Activated CD4-positive, alpha-beta T cell treated with anti-CD3 and anti-CD28 coated beads for 4 hours (primary cell): ENCODE measurements at regions not wholly inside any gene's neighbourhood (a gene's known extent, or its start where the extent isn't known, plus 50 kb on each side); places are given as distances from the start of the nearest gene placed in this dataset.
"Not testable (repeated sequence)": the region's sequence is repeated elsewhere in the genome, so short reads cannot be mapped to it uniquely, and the experiment has no call there.

Experiments
- DNase-seq, 2 donors: peaks; one replicate each; pipeline ENCODE4 v3.0.0-alpha.2; 2020

GRCh38 chr11:115990004-115990447 lies 485.8 kb upstream of the CADM1 start:
- DNase-seq, result no peak

GRCh38 chr11:115985896-115986295 lies 481.7 kb upstream of the CADM1 start:
- no peak for DNase-seq

DNA sequence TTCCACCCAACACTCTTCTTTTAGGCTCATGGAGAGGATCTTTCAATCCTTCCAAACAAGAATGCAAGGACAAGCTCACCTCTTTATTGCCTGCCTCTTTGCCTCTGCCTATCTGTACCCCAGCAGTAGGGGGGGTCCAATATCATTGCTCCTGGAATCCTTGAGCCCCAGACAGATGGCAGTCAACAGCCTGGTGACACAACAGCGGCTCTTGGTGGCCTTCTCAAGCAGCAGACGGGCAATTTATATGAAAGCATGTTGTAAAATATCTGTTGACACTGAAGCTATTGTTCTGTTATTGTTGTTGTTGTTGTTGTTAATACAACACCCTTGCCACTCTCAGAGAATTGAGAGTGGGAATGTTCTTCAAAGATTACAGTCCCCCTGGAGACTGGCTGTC lies 480.0 kb upstream of the CADM1 start:
- DNase-seq, result no peak

- DNase-seq, result no peak
Measured at GRCh38 chr11:115982666-115983065, 478.5 kb upstream of the CADM1 start.

DNA sequence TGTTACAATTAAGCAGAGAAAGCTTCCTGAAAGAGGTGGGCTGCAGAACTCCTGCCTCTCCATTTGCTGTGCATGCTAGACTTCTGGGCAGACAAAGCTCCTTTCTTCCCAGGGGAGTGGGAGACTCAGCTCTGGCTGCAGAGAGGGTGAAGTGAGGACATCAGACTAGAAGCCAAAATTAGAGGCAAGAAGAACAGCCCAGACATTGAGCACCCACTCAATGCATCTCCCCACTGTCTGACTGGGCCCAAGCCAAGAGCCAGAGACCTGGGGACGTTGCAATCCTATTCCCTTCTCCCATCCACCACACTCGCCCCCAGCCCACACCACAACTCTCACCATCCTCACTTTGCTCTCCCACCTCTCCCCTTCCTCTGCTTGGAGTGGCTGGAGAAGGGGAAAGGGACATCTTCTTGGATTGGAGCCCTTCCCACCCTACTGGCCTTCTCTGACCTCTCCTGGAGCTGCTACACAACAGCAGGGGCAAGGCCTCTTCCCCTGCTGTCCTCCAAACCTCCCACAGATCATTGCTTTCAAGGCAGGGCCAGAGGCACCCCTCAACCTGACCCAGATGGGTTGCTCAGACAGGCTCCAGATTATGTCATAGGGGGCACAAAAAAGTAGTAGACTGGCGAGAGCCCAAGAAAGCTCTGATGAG lies 477.7 kb upstream of the CADM1 start:
- DNase-seq, result no peak

DNA sequence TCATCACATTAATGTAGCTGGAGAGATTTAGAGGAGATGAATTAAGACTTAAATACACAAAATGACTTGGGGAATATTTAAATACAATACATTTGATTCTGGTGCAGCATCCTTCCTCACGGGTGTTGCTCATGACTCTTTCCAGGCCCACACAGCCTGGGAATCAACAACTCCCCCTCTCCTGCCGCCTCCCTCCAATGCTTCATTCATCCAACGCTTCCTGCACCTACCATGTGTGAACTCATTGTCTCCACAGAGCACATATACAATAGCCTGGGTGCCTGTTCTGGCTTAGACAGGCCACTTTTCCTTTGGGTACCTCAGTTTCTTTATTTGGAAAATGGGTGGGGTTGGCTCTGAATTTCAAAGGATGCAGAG lies 476.9 kb upstream of the CADM1 start:
- no peak for DNase-seq

DNA sequence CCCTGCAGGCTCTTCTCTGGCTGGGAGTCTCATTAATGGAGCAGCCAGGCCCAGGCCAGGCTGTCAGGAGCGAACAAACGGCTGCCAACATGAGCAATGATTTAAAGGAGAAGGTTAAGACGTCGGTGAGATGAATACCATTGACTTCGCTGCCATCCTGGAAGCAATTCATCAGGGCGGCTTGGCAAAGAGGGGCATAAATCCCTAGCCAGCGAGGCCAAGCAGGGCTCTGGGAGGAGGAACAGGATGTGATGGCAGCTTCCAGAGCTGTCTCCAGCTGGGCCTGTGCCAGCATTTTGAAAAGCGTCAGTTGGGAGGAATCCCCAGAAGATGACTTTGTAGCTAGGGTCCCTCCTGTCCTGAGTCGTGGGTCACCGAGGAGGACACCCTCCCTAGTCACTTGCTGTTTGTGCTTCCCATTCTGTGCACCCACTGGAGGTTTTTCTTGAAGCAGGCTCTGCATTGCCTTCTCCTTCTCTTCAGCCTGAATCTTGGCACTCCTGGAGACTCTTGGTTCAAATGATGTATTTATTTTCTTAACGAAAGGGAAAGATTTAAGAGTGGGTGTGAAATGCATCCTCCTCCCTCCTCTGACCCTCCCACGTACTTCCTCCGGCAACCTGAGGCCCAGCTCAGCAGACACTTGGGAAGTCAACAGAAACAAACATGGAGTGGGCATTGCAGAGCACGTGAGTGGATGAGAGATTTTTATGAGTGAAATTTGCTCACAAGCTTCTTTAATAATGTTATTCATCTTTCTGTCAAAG lies 476.3 kb upstream of the CADM1 start:
- DNase-seq, result no peak

DNA sequence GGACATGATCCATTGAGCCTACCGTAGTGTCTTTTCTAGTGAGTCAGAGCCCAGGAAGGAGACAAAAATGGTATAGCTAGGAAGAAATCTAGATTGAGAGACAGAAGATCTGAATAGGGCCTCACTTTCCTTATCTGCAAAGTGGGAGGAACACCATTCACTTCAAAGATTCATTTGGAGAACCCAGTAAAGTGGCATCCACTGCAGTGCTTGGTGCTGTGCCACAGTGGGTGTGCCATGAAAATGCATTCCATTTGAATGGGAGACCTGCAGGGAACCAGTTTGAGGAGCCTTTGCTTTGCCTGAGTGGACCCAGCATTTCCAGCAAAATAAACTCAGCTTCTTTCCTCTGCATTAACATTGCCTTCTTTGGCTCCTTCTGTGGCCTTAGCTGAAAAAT lies 470.5 kb upstream of the CADM1 start:
- DNase-seq, result no peak

DNA sequence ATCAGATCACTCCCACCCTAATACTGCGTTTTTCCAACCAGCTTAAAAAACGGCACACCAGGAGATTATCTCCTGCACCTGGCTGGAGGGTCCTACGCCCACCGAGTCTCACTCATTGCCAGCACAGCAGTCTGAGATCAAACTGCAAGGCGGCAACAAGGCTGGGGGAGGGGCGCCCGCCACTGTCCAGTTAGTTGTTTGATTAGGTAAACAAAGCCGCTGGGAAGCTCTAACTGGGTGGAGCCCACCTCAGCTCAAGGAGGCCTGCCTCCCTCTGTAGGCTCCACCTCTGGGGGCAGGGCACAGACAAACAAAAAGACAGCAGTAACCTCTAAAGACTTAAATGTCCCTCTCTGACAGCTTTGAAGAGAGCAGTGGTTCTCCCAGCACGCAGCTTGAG lies 463.0 kb upstream of the CADM1 start:
- DNase-seq, result not testable (repeated sequence)

DNA sequence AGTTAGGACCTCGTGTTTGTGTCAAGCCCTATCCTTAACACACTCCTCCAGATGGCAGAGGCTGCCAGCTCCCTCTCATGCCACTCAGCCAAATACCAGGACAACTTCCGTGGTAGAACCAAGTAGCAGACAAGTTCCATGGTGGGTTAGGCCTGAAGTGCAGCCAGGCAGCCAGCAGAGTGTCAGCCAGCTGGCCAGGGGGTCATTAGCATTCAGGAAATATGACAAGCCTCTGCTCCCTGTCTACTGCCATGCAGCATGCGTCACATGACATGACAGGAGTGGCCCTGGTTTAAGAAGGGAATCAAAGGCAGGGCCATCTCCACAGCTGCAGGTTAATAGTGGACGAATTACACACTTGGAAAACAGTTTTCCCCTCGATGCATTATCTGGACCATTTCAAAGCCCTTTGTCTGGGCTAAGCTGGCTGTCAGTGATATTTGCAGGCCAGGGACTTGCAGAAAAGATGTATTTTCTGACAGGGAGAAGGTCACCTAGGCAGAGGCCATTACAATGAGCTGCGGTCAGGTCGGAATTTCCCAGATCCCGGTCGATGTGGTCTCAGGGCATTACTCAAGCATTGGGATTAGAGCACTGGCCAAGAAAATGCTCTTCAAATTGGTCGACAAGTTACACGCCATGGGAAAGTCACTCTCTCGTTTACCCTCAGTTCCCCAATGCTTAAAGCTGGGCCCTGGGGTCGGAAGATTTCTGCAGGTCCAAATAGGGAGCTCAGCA lies 461.7 kb upstream of the CADM1 start:
- no peak for DNase-seq

GRCh38 chr11:115964091-115964490 lies 459.9 kb upstream of the CADM1 start:
- DNase-seq, result no peak

GRCh38 chr11:115963156-115963555 lies 458.9 kb upstream of the CADM1 start:
- no peak for DNase-seq

- no peak for DNase-seq
Measured at GRCh38 chr11:115961159-115962003, 457.2 kb upstream of the CADM1 start.

DNA sequence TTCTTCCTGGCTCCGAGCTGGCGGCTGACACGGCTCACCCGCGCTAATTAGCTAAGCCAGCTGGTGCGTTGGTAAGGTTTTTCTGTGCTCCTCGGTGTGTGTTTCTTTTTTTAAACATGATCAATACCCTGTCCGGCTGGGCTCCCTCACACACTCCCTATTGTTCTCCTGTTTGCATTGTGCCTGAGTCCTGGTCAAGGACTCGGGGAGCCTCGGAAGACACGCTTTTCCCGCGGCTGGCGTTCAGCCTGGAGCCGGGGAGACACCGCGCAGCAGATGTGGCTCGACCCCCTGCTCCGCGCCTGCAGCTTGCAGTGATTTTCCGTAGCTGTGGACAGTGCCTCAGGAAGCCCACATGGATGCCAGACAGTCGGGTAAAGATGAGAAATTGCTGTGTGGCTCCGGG lies 454.9 kb upstream of the CADM1 start:
- DNase-seq, result no peak

DNA sequence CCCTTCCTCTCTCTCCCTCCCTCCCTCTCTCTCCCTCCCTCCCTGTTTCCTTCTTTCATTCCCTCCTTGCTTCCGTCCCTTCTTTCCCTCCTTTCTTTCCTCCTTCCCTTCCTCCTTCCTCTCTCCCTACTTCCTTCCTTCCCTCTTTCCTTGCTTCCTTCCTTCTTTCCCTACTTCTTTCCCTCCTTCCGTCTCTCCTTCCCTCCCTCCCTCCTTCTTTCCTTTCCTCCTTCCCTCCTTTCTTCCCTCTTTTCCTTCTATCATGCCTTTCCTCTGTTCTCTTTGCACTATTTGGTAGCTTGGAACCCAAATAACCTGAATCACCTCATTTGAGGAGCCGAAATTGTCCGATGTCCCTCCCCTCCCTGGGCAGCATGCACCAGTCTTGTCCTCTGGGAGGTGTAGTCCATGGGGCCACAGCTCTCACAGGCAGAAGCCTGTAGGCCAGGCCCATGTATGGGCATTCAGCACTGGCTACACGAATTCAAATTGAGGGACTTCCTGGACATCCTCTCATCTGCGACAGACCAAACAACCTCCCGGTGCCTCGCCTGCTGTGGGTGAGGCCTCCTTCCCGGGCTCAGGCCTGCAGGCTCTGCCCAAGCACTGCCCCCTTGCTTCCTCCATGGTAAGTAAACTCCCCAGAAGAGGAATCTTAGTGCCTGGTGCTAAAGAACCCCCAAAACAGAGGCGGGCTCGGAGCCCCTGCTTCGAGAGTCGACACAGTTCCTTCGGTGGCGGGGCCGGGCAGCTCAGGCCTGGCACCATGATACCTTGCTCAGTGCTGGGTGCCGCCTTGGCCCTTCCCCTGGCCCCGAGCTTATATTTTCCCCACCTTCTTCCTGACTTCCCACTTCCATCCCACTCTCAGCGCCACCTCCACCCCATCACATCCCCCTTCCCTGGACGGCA lies 454.1 kb upstream of the CADM1 start:
- DNase-seq, result no peak

- no peak for DNase-seq
Measured at GRCh38 chr11:115955803-115956202, 451.6 kb upstream of the CADM1 start.

- DNase-seq, result no peak
Measured at GRCh38 chr11:115950660-115951059, 446.4 kb upstream of the CADM1 start.

DNA sequence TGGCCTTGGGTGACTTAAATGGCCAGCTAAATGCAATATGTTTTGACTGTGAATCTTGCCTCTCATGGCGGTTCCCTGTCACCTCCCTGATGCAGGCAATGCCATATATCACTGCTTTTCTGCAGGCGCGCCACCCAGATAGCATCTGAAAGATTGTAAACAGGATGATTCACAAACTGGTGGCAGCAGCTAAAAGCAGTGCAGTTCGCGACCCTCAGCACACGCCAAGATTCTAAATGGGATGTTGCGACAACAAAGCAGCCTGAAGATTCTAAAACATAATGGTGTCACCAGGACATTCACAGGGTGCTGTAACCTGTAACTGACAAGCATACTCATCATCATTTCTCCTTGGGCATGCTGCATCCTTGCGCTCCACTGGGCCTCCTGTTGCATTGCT lies 440.4 kb upstream of the CADM1 start:
- DNase-seq, result no peak

DNA sequence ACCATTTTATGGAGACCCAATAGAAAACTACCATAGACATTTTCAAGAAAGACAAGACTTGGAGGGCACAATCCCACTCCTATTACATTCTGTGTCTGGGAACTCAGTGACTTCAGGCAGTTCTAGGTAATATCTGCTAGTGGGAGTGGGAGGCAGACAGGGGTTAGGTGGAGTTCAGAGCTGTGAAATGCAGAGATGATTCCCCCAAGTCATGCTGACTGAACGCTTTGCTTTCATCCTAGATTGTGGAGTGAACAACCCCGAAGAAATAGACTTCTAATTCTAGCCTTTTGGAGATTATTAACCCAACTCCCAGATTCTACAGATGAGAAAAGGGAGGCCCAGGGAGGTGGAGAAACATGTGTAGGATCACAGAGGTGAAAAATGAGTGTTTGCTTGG lies 437.8 kb upstream of the CADM1 start:
- DNase-seq, result no peak

DNA sequence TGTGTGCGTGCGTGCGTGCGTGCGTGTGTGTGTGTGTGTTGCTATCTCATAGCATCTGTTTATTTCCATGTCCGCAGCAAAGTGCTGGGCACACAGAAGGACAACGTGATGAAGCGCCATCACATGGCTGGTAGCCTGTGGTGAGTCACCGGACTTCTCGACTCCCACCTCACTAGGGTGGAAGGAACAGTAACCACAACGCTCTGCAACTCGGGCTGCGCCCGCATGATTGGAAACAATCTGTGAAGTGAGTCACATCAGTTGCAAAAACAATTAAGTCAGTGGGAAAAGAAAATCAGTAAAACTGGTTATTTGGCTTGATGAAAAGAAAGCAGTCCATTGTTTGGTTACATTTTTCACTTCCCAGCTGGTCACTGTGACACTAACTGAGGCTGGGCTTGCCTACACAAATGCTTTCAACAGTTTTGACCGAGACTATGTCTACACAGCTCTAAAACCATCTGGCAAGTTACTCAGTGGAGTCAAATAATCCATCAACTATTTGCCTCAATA lies 437.3 kb upstream of the CADM1 start:
- DNase-seq, result no peak

GRCh38 chr11:115941044-115941443 lies 436.8 kb upstream of the CADM1 start:
- no peak for DNase-seq
